ENCODE measurements at regions not wholly inside any gene's neighbourhood (a gene's known extent, or its start where the extent isn't known, plus 50 kb on each side); places are given as distances from the start of the nearest gene placed in this dataset.

DNA sequence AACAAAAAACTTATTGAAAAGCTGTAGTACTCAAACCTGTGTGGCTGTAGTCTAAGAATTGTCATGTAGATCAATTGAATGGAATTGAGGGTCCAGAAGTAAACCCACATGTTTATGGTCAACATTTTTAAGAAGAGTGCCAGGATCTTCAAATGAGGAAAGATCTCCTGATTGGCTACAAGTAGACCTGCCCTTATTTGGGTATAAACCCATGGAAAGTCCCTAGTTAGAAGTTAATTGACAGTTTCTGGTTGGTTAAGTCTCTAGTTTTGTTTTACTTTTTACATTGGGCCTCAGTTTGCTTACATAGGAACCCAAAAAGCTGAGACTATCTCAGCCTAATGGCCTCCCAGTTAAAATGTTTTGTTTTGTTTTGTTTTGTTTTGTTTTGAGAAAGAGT is 91.9 kb upstream of the RESF1 start:
- no peak for DNase-seq

- DNase-seq = no peak
Measured at GRCh38 chr12:31866523-31866922, 92.7 kb upstream of the RESF1 start.

DNA sequence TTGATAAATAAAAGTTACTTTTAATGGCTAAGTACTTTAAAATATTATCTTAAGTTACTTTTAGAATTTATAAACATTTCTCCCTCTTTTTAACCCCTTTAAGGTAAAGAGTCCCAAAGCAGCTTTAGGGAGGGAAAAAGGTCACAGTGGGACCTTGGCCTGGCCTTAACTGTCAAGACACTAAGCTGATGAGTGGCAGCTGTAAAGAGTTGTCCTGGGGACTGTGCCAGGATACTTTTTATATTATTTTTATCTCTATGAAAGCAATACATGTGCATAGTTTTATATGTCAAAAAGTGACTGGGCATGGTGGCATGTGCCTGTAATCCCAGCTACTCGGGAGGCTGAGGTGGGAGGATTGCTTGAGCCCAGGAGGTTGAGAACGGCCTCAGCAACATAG is 94.2 kb upstream of the RESF1 start:
- DNase-seq = no peak

GRCh38 chr12:31861360-31861759 is 97.9 kb upstream of the RESF1 start:
- no peak for DNase-seq

DNA sequence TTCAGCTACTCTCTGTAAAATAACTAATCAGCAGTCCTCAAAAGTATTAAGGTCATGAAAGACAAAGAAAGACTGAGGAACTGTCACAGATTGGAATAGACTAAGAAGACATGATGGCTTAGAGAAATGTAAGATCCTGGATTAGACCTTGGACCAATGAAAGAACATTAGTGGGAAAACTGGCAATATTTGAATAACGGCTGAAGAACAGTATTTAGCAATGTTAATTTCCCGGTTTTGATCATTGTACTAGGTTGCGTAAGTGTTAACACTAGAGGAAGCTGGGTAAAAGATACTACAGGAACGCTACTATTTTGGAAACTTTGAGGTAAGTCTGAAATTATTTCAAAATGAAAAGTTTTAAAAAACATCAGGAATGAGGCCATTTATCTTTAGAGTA is 98.8 kb upstream of the RESF1 start:
- DNase-seq = no peak

DNA sequence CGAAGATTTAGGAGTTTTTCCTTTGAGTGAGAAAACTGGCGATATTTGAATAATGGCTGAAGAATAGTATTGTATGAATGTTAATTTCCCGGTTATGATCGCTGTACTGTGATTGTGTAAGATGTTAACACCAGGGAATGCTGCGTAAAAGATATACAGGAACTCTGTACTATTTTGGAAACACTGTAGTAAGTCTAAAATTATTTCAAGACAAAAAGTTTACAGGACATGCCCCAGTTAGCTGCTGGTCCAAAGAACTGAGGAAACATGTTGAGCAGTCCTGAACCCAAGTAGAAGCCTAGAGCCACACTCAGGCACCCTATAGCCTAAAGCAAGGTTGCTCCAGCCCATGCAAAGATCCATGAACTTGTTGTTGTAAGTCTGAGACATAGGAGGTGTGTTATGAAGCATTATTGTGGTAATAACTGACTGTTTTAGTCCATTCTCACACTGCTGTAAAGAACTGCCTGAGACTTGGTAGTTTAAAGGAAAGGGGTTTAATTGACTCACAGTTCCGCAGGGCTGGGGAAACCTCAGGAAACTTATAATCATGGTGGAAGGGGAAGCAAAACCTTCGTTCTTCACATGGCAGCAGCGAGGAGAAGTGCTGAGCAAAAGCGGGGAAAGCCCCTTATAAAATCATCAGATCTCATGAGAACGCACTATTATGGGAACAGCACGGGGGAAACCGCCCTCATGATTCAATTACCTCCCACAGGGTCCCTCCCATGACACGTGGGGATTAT is 99.8 kb upstream of the RESF1 start:
- no peak for DNase-seq

- DNase-seq = no peak
Measured at GRCh38 chr12:31855427-31855826, 103.8 kb upstream of the RESF1 start.

GRCh38 chr12:31853977-31854376 is 105.2 kb upstream of the RESF1 start:
- no peak for DNase-seq

DNA sequence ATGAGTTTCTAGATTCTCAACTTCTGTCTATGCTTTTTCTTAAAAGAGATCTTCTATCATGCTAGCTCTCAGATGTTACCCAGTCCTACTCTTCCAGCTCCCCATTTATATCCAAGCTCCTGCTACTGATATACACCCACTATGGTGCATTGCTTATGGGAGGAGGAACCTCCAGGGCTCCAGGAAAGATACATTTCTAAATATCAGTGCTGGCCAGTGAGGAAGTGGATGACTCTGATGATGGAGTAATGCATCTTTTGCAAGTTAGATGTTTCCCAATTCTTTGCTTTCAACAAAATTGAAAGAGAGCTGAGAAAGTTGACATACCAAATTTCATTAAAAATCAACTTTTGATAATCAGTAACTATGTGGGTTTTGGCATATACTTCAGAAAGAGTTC is 105.7 kb upstream of the RESF1 start:
- DNase-seq = no peak

- no peak for DNase-seq
Measured at GRCh38 chr12:31850268-31850667, 108.9 kb upstream of the RESF1 start.

DNA sequence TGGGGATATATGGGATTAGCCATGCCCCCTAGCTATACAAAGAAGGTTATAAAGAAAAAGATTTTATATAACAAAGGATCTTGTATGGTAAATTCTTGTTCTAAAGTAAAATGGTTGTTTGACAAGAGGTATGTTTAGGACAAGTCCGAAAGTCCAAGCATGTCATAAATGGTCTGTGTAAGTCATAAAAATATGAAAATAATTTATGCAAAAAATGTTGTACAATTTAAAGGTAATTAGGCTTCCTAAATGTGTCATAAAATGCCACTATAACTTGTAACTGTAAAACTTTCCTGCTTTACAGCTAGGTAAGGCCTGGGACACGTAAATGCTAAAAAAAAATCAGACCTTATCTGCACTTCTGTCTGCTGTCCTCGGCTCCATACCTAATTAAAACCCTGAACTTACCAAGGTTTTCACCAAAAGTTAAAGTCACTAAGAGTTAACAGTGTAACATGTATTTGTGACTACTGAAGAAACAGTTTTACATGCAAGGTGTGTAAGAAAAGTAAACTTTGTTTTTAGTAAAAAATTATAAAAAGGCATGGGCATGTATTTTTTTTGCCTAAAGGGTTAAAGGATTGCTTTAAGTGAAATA is 110.0 kb upstream of the RESF1 start:
- peak in 1 of 5 donors; percentile 26 for DNase-seq

DNA sequence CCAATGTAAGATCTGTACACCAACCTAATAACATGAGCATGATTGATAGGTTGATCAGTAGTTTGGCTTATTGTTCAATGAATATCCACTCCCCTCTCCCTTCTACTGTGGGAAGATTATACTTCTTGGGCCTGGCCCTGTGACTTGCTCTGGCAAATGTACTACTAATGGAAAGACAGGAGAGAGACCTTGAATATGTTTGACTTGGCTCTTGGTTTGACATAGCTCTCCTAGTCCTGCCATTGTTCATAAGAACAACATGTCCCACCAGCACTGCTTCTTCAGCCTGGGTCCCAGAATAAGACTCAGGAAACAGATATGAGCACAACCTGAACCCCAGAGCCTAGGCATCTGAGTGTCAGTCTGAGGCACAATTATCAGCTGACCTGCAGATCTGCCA is 112.8 kb upstream of the RESF1 start:
- DNase-seq = no peak

GRCh38 chr12:31845613-31846322 is 113.4 kb upstream of the RESF1 start:
- no peak for DNase-seq

DNA sequence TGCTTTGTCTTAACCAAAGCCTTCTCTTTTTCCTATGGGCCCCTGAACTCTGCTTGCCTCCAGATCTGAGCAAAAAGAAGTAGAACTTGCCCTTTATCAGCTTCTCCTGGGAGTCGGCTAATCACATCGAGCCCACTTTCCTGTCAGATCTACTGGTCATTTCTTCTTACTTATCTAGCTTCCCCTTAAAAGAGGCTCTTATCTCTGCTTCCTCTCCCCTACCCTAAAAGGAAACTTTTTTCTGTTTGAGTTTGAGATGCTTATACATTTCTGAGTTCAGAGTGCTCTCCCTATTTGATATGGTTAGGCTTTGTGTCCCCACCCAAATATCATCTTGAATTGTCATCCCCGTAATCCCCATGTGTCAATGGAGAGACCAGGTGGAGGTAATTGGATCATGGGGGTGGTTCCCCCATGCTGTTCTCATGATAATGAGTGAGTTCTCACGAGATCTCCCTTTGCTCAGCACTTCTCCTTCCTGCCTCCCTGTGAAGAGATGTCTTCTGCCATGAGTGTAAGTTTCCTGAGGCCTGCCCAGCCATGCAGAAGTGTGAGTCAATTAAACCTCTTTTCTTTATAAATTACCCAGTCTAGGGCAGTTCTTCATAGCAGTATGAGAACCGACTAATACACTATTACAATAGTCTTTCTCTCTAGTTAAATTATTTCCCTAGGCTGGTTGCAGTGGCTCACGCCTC is 114.7 kb upstream of the AMN1 start:
- DNase-seq = no peak

DNA sequence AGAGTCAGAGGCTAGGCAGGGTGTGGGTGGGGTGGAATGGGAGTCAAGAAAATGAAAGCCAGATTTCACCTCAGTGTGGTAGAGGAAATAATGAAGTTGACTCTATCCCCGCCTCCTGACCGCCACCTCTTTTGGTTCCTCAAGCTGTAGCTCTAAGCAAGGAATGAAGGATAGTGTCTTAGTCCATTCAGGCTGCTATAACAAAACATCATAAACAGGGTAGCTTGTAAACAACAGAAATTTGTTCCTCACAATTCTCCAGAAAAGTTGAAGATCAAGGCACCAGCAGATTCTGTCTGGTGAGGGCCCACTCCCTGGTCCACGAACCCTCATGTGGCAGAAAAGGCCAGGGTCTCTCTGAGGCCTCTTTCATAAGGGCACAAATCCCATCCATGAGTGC is 109.1 kb upstream of the AMN1 start:
- no peak for DNase-seq

DNA sequence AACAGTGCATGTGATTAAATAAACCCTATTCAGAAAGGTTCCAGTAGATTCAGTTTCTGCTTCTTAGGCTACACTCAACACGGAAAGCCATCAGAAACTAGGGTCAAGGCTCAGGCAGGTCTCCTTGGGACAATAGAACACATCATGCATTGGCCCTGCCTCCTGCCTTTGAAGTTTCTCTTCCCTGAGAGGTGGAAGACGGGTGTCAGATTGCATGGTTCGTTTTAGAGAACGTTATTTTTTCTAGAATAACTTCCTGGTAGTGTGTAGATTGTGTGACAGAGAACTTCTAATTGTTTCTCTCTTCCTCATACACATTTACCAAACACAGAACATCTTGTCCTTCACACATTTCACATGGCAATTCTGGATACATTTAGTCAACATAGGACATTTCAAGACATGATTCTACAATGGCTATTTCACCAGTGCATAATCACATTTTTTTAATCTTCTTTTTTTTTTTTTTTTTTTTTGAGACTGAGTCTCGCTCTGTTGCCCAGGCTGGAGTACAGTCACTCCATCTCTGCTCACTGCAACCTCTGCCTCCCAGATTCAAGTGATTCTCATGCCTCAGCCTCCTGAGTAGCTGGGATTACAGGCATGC is 106.6 kb upstream of the AMN1 start:
- DNase-seq = no peak

DNA sequence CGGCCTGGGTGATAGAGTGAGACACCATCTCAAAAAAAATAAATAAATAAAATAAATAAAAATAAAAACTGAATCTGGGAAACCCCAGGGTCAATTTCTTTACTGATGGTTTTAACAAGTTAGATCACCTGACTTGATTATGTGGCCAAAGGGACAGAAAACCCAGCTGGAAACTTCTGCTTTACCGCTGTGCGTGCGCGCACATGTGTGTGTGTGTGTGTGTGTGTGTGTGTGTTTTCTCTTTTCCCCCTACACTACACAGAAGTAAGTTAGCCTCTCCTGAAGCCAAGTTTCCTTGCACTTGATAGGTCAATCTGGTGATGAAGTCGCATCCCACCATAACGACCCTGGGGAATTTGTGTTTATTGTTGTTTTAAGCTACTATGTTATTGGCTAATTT is 105.3 kb upstream of the AMN1 start:
- no peak for DNase-seq

DNA sequence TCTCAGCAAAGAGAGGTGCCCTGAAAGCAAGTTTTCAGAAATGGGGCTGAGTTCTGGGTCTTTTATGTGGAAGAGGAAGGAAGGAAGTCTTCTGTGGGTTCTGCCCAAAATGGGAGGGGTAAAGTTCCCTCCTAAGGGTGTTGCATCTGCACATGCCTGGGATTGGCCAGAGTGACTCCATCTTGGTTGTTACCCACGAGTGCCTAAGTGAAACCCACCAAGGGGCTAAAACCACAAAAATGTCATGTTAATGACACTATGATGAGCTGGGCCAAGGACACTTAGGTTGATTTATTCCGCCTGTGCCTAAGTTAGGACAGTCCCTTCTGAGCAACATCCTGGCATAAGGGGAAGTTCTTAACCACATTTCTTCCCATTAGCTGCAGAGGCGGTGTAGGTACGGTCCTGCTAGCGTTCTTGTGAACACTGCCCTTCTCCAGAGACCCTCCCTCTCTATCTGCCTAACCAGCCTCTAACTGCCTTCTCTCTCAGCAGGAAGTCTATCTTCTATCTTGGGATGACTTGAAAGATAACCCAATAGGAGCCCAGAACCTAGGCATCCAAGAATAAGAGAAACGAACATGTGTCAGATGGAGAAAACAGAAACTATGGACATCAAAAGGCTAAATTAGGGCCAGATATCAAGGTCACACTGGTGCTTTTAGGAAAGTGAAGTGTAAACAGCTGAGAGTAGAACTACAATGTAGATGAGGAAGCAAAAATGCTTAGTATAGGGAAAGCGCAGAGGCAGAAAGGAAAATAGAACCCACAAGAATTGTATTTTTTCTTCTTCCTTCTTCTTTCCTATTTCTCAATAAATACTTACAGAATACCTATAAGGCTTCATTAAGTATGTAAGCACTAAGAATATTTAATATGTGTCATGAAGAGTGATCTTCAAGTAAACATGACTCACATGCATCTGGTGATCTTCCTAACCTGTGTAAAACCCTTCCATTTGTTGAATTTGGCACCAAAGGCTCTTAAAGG is 104.2 kb upstream of the AMN1 start:
- peak in 3 of 5 donors; percentile 5 to 65 (median 6) for DNase-seq

GRCh38 chr12:31828071-31828470 is 99.2 kb upstream of the AMN1 start:
- peak in 1 of 5 donors; percentile 26 for DNase-seq

DNA sequence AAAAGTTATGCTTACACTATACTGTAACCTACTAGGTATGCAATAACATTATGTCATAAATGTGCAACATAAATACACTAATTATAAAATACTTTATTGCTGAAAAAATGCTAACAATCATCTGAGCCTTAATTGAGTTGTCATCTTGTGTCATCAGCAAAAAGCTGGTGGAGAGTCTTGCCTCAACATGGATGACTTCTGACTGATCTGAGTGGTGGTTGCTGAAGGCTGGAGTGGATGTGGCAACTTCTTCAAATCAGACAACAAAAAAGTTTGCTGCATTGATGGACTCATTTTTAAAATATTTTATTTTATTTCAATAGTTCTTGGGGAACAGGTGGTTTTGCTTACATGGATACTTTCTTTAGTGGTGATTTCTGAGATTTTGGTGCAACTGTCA is 93.9 kb upstream of the AMN1 start:
- no peak for DNase-seq

DNA sequence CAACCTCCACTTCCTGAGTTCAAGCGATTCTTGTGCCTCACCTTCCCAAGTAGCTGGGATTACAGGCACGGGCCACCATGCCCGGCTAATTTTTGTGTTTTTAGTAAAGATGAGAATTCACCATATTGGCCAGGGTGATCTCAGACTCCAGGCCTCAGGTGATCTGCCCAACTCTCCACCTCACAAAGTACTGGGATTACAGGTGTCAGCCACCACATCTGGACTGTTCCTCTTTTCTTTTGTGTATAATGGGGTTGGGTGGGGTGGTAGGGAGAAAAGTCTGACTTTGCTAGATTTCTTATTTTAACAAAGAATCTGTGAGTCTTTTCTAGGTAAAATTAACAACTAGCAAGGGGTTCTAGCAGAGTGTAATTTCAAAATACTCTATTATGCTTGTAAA is 92.7 kb upstream of the AMN1 start:
- no peak for DNase-seq

GRCh38 chr12:31820832-31821231 is 92.0 kb upstream of the AMN1 start:
- DNase-seq = no peak
